ENCODE measurements at regions not wholly inside any gene's neighbourhood (a gene's known extent, or its start where the extent isn't known, plus 50 kb on each side); places are given as distances from the start of the nearest gene placed in this dataset.

DNA sequence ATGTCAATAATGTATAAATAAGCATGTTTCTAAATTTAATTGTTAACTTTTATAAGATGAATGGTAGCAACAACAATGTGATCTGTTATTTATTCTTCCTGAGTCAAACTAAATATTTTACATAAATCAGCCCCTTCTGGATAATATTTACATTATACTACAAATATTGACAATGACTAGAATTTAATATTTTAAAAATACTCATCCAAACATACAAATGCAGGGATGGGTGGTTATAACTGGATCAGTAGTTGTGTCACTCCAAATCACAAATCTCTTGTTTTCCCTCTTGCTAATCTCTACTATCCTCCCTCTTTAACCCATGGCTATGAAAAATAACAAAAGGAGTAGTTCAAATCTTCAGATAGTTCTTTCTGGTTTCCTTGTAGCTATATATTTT is 407.0 kb downstream of the HTR7 start:
- TF ChIP-seq, protein P1, sequence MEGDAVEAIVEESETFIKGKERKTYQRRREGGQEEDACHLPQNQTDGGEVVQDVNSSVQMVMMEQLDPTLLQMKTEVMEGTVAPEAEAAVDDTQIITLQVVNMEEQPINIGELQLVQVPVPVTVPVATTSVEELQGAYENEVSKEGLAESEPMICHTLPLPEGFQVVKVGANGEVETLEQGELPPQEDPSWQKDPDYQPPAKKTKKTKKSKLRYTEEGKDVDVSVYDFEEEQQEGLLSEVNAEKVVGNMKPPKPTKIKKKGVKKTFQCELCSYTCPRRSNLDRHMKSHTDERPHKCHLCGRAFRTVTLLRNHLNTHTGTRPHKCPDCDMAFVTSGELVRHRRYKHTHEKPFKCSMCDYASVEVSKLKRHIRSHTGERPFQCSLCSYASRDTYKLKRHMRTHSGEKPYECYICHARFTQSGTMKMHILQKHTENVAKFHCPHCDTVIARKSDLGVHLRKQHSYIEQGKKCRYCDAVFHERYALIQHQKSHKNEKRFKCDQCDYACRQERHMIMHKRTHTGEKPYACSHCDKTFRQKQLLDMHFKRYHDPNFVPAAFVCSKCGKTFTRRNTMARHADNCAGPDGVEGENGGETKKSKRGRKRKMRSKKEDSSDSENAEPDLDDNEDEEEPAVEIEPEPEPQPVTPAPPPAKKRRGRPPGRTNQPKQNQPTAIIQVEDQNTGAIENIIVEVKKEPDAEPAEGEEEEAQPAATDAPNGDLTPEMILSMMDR (IDR thresholded peaks at IDR 0.05; ENCODE audit: insufficient read depth, low read length, poor library complexity, severe bottlenecking), result no peak
- Histone ChIP-seq H3K36me3 (ENCODE audit: control insufficient read depth, insufficient read depth, low read length) (no peaks in the 10 kb centered on the region), H3K27me3 (replicated peaks; ENCODE audit: control insufficient read depth, insufficient read depth, low read length) (no peaks in the 10 kb centered on the region), H3K4me3 (replicated peaks; ENCODE audit: low read depth, low read length) (no peak overlapping the region)
- no peak for DNase-seq (ENCODE audit: extremely low read depth, insufficient read length)

DNA sequence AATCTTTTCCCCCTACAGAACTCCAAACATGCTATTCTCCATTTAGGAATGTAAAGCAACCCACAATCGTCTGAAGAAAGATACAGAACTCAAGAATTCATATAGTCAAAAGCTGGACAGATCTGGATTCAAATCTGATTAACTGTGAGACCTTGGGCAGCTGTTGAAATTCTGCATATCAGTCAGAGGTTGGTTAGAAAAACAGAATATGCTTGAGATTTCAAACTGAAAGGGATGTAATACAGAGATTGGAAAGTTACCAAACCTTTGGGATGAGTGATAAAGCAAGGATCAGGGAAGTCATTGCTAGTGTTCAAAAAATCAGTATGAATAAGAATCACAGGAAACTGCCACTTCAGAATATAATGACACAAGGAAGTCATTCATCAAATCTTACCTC is 406.6 kb downstream of the HTR7 start:
- TF ChIP-seq, protein P1 (IDR thresholded peaks at IDR 0.05; ENCODE audit: insufficient read depth, low read length, poor library complexity, severe bottlenecking), result no peak
- no peak for DNase-seq (ENCODE audit: extremely low read depth, insufficient read length)

DNA sequence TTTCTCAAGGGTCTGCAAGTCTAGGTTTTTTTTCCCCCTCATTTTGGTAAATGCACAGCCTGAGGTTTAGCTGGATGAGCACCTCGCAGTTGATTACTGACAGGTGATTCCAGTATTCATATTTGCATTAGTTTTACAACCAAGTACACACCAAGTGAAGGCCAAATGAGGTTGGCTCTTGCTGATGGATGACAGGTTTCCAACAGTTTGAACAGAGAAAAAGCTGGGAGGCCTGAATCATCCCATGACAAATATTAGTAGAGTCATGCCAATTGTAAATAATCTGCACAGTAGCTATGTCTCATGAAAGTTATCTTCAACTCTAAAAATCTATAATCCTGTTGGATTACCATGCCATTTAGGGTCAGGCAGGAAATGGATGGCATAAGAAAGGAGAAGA is 399.8 kb downstream of the HTR7 start:
- TF ChIP-seq, protein P1 (IDR thresholded peaks at IDR 0.05; ENCODE audit: insufficient read depth, low read length, poor library complexity, severe bottlenecking), result no peak
- Histone ChIP-seq H3K4me3 (replicated peaks; ENCODE audit: low read depth, low read length) (no peak overlapping the region), H3K36me3 (ENCODE audit: control insufficient read depth, insufficient read depth, low read length) (no peaks in the 10 kb centered on the region), H3K27me3 (replicated peaks; ENCODE audit: control insufficient read depth, insufficient read depth, low read length) (no peaks in the 10 kb centered on the region; the same call in 1 of the 2 replicates)
- DNase-seq (ENCODE audit: extremely low read depth, insufficient read length), result no peak

More for the DNA sequence above, 406.6 kb downstream of the HTR7 start:
- H3K4me3 ChIP-seq (replicated peaks; ENCODE audit: low read depth, low read length), result no peak overlapping the region
- H3K27me3 ChIP-seq (replicated peaks; ENCODE audit: control insufficient read depth, insufficient read depth, low read length), result no peaks in the 10 kb centered on the region
- no peaks in the 10 kb centered on the region for H3K36me3 ChIP-seq (ENCODE audit: control insufficient read depth, insufficient read depth, low read length)

- Histone ChIP-seq H3K27me3 (replicated peaks; ENCODE audit: control insufficient read depth, insufficient read depth, low read length) (no peaks in the 10 kb centered on the region; the same call in 1 of the 2 replicates), H3K36me3 (ENCODE audit: control insufficient read depth, insufficient read depth, low read length) (no peaks in the 10 kb centered on the region), H3K4me3 (replicated peaks; ENCODE audit: low read depth, low read length) (no peak overlapping the region)
- TF ChIP-seq, protein P1 (IDR thresholded peaks at IDR 0.05; ENCODE audit: insufficient read depth, low read length, poor library complexity, severe bottlenecking), result no peak
- DNase-seq (ENCODE audit: extremely low read depth, insufficient read length), result no peak
Measured at GRCh38 chr10:90458571-90458970, 399.3 kb downstream of the HTR7 start.

DNA sequence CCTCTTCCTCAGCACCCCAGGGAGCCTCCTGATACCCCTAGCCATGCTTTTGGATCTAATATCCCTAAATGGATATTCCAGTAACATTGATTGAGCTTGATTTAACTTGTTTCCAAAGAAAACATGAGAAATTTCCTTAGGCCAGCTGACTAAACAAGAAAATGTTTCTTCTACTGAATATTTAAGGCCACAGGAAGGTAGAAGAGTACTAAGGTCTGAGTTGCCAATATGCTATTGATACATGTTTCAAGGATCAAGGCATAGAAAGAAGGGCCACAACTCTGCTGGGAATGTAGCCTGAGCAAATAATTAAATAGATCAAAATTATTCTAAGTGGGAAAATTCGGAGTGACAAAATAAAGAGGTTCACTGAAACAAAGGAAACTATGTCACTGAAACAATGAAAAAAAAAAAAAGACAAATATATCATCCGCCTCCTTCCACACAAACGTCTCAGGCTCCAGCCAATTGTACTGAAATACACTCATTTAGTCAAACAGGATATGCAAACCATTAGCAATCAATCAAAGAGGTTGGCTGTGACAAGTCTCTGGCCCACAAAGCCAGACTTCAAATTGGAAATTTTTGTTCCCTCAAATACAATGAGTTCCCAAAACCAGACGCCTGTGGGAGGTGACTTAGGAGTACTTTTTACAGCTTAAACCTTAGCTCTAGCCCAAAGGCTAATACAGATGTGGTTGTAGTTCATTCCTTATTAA is 396.2 kb downstream of the HTR7 start:
- Histone ChIP-seq H3K4me3 (replicated peaks; ENCODE audit: low read depth, low read length) (no peak overlapping the region), H3K27me3 (replicated peaks; ENCODE audit: control insufficient read depth, insufficient read depth, low read length) (no peaks in the 10 kb centered on the region; the same call in 1 of the 2 replicates), H3K36me3 (ENCODE audit: control insufficient read depth, insufficient read depth, low read length) (no peaks in the 10 kb centered on the region)
- TF ChIP-seq, protein P1 (IDR thresholded peaks at IDR 0.05; ENCODE audit: insufficient read depth, low read length, poor library complexity, severe bottlenecking), result no peak
- no peak for DNase-seq (ENCODE audit: extremely low read depth, insufficient read length)
